Non-pigmented ciliary epithelial cell (primary cell): ENCODE measurements at regions not wholly inside any gene's neighbourhood (a gene's known extent, or its start where the extent isn't known, plus 50 kb on each side); places are given as distances from the start of the nearest gene placed in this dataset.
"Not testable (repeated sequence)": the region's sequence is repeated elsewhere in the genome, so short reads cannot be mapped to it uniquely, and the experiment has no call there.

Source experiments
- DNase-seq: peaks from one replicate; pipeline ENCODE4 v3.0.0-alpha.2; 2010; ENCODE audit warnings: low read depth

- DNase-seq = no peak
Measured at GRCh38 chr7:85714043-85714578, 527.3 kb upstream of the SEMA3D start.

GRCh38 chr7:85713171-85713570 is 526.3 kb upstream of the SEMA3D start:
- no peak for DNase-seq

DNA sequence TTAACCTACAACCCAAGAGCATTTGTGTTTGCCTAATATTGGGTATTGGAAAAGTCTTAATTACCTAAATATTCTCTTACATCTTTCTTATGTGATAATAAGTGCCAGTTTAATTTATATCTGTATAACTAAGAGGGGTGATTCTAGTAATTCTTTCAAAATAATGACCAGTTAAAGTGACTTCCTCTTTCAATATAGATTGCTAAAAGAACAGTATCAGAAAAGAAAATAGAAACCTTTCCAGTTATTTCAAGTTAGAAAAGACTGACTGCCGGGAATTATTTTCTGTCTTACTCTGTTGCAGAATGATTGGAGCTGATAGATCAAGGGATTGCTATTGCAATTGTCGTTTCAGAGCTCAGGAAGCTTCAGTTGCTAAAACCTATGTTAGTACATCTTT is 525.0 kb upstream of the SEMA3D start:
- DNase-seq = no peak

DNA sequence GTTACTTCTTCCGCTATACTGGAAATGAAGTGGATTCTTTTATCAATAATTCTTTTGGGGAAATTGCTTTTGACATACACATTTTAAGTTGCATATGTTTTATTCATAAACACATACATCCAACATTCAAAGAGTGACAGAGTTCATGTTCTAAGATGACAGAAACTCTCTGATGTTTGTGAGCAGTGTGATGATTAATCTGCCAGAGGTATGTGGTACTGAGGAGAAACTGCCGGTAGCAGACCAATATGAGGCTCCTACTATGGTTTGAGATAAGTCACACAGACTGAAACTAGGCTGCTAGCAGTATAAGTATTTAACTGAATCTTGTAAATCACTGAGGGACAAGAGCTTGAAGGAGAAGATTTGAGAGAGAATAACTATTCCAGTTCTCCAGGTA is 524.1 kb upstream of the SEMA3D start:
- no peak for DNase-seq

GRCh38 chr7:85708221-85708620 is 521.4 kb upstream of the SEMA3D start:
- DNase-seq = no peak

DNA sequence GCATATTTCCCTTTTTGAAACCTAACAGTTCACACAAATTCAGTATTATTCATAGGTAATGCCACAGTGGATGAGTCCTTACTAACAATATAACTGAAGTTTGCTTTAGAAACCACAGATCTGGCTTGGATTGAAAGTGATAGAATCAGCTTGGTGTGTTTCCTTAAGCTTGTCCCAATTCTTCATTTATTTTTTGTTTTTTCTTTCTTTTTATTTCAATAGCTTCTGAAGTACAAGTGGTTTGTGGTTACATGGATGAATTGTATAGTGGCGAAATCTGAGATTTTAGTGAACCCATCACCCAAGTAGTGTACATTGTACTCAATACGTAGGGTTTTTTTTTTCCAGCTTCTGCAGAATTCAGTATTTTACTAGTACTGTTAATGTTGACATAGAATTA is 518.2 kb upstream of the SEMA3D start:
- no peak for DNase-seq

DNA sequence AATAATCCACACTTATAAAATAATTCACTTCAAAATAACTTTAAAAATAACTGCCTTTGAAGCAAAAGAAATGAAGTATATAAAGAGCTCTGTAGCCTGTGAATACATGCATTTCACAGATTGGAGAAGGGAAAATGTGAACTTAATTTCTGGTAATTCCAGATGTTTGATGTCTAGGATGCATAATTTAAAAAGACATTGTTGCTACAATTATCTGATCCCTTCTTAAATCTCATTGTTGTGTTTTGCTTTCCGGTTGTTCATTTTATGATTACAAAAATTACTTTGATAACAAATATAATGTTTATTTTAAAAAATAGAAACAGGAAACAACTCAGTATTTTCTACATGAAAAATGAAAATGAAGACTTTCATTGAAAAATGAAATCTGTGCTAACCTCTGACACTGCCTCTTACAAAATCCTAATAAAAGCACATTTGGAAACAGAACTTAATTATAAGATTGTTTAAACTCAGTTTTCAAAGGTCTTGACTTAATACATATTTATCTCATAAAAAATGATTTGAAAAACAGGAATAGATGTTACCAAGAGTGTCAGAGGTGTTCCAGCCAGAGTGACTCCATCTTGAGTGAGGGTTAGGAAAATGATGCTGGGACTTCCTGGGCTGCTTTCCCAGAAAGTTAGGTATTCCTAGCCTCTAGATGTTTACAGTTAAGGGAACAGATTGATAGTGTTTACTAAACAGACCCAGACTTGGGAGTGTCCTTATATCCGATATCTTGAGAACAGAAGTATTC is 516.6 kb upstream of the SEMA3D start:
- no peak for DNase-seq

DNA sequence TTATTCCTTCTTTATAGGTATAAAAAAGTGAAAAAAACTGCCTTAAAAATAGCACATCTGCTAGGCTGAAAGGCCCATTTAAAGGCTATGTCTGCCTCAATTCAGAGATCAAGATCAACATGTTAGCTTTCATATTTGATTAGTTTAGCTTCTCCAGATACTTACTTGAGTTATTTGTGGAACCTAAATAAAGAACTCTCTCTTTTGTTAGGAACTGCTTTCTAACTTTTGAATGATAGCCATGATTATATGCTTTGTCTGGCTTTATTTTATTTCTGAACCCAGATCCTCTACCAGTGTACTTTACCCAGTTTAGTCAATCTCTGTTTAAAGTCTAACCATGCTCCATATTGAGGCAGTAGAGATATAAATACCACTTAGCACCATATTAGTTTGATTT is 515.5 kb upstream of the SEMA3D start:
- no peak for DNase-seq

DNA sequence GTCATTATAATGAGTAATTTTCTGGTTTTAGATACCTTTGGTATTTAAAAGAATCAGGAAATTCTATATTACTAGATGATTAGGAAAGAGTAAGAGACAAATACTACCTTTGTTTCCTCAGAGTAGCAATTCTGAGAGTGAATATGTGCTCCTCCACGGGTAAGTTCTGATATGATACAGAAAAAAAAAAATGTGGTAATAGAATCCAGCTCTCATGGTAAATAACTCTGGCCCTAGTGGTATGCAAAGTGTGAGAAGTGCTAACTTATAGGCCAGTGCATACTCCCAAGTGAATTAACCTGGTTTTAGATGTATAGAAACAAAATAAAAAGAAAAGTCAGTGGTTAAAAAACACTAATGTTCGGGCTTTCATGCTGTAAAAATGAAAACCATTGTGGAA is 512.6 kb upstream of the SEMA3D start:
- no peak for DNase-seq

DNA sequence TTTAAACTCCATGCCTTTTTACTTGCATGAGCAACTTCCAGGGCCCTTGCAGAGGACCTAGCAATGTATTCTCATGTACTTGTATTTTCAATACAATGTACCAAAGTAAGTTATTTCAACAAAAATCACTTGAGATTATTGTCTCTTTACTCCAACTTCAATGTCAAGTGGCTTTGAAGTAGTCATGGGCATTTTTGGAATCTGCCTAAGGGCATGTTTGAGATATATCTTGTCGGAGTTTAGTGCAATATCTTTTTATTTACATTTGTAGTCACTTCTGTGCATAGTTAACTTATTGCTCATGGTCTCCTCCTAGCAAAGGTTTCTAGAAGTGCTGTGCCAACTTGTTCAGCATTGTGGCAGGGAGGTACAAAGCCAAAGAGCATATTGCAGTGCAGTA is 508.7 kb upstream of the SEMA3D start:
- no peak for DNase-seq

- no peak for DNase-seq
Measured at GRCh38 chr7:85695041-85695440, 508.2 kb upstream of the SEMA3D start.

DNA sequence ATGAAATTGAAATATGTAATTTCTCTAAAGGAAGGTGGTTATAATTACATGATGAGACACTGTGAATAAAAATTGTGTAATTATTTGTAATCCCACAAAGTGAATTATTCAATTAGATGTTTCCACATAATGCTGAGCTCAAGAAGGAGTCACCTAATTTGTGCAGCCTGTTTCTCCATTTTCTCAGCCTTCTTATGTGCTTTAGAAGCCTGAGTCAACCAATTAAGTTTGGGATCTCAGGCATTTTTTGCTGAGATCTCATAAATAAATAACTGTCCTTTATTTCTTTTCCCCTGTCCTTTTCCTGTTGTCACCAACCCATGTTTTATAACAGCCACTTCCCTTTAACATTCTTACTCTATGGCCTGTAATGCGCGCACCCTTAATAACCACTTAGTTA is 506.5 kb upstream of the SEMA3D start:
- no peak for DNase-seq

DNA sequence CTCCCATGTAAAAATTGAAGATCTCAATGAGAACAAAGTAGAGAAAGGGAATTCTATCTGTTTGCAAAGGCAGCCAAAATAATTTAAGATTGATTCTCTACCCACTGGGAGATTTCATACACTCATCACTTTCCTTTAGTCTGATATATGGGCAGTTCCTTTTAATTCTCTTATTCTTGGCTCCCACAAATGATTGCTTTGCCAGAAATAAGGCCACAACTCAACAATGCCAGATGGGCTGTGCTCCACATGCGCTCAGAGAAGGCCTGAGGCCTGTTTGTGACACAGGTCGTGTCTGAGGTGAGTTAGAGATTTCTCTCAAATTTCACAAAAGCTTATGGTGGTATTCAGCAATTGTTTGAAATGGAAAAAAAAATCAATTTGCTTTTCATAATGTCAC is 501.9 kb upstream of the SEMA3D start:
- no peak for DNase-seq

GRCh38 chr7:85686401-85687181 is 499.7 kb upstream of the SEMA3D start:
- no peak for DNase-seq

GRCh38 chr7:85685901-85686300 is 499.0 kb upstream of the SEMA3D start:
- DNase-seq = no peak

- DNase-seq = no peak
Measured at GRCh38 chr7:85682833-85683620, 496.2 kb upstream of the SEMA3D start.

DNA sequence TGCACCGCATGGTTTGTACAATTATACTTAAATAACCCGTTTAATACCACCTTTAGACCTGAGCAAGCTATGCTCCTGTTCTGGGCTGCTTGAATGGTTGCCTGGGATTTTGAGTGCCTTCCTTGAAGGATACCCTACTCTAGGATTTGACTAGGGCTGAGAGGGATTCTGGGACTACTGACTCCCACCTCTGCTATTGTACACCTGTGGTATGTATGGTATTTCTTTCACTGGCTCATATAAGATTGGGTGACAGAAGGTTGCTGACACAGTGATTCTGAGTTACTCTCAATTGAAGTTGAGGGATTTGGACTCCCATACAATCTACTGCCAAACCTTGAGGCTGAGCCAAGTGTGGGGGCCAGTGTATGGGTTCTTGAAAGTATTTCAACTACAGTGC is 494.4 kb upstream of the SEMA3D start:
- no peak for DNase-seq

DNA sequence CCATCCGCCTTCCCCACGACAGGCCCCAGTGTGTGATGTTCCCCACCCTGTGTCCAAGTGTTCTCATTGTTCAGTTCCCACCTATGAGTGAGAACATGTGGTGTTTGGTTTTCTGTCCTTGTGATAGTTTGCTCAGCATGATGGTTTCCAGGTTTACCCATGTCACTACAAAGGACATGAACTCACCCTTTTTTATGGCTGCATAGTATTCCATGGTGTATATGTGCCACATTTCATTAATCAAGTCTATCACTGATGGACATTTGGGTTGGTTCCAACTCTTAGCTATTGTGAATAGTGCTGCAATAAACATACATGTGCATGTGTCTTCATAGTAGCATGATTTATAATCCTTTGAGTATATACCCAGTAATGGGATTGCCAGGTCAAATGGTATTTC is 488.2 kb upstream of the SEMA3D start:
- not testable (repeated sequence) for DNase-seq

- DNase-seq = no peak
Measured at GRCh38 chr7:85673876-85674275, 487.0 kb upstream of the SEMA3D start.

DNA sequence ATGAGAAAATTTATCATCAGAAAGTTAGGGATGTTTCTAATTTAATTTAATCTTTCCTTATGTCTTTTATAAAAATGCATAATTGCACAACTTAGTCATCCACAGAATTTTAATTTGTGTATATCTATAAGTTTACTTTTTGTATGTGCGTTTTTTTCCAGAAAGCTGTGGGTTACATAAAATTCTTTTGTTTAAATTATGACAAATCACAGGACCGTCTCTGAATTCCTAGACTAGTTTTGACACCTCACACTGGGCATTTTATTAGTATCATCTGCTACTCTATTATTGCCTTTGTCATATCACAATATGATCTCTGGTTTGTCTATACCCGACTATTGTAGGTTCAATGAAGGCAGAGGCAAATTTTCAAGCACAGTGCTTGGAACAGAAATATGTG is 482.4 kb upstream of the SEMA3D start:
- no peak for DNase-seq

DNA sequence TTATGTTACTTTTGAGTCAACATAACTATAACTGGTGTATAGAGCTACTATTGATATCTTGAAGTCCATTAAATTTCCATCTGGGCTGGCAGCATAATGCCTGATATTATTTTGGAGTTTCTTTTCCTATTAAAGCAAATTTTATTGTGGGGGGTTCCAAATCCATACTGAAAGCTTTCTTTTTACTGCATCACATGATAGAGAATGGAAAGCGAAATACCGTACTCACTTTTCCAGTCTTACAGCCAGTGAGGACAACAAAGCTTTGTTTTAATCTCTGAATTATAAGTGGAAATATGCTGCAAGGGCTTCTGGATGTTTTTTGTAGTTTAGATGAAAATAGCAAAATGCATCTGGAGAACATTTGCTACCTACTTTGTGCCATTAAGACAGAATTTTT is 477.5 kb upstream of the SEMA3D start:
- DNase-seq = no peak

- no peak for DNase-seq
Measured at GRCh38 chr7:85659364-85659763, 472.5 kb upstream of the SEMA3D start.

- DNase-seq = no peak
Measured at GRCh38 chr7:85655252-85655651, 468.4 kb upstream of the SEMA3D start.
